ENCODE measurements at regions not wholly inside any gene's neighbourhood (a gene's known extent, or its start where the extent isn't known, plus 50 kb on each side); places are given as distances from the start of the nearest gene placed in this dataset.

DNA sequence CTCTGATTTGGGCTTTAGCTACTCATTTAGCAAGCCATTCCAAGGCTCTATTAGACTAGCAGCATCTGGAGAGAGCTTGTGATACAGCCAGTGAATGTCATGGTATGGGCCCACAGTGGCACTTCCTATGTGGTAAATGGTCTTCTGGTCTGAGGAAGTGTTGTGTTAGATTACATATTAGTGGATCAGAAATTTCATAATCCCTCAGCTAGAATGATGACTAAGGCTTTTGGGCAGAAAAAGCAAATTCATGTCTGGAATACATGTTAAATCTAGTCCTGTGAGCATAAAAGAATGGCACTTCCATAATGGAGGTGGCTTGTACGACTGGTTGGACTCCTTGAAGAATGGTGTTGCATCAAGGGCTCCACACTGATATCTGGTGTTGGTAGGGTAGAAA lies 436.8 kb upstream of the CWC22 start:
- TF ChIP-seq, protein P1, sequence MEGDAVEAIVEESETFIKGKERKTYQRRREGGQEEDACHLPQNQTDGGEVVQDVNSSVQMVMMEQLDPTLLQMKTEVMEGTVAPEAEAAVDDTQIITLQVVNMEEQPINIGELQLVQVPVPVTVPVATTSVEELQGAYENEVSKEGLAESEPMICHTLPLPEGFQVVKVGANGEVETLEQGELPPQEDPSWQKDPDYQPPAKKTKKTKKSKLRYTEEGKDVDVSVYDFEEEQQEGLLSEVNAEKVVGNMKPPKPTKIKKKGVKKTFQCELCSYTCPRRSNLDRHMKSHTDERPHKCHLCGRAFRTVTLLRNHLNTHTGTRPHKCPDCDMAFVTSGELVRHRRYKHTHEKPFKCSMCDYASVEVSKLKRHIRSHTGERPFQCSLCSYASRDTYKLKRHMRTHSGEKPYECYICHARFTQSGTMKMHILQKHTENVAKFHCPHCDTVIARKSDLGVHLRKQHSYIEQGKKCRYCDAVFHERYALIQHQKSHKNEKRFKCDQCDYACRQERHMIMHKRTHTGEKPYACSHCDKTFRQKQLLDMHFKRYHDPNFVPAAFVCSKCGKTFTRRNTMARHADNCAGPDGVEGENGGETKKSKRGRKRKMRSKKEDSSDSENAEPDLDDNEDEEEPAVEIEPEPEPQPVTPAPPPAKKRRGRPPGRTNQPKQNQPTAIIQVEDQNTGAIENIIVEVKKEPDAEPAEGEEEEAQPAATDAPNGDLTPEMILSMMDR (IDR thresholded peaks at IDR 0.05), result no peak
- no peak for TF ChIP-seq POLR2A (IDR thresholded peaks at IDR 0.05)

All from Peyer's patch (tissue), 4 donors.